ENCODE measurements at regions not wholly inside any gene's neighbourhood (a gene's known extent, or its start where the extent isn't known, plus 50 kb on each side); places are given as distances from the start of the nearest gene placed in this dataset.
A peak's percentile ranks its signal among the peaks of the same experiment; 100 is the strongest.
"Not testable (repeated sequence)": the region's sequence is repeated elsewhere in the genome, so short reads cannot be mapped to it uniquely, and the experiment has no call there.

- no peak for DNase-seq (ENCODE audit: low spot score)
Measured at GRCh38 chr13:87982400-87982799, 311.2 kb downstream of the SLITRK5 start.

- DNase-seq (ENCODE audit: low spot score) = no peak
Measured at GRCh38 chr13:87986639-87987250, 315.6 kb downstream of the SLITRK5 start.

- DNase-seq (ENCODE audit: low spot score) = no peak
Measured at GRCh38 chr13:87998081-87998480, 326.9 kb downstream of the SLITRK5 start.

- DNase-seq (ENCODE audit: low spot score) = no peak
Measured at GRCh38 chr13:87999240-87999700, 328.1 kb downstream of the SLITRK5 start.

GRCh38 chr13:87999788-88000187 is 328.6 kb downstream of the SLITRK5 start:
- peak; percentile 14 for DNase-seq (ENCODE audit: low spot score)

- no peak for DNase-seq (ENCODE audit: low spot score)
Measured at GRCh38 chr13:88000239-88000638, 329.1 kb downstream of the SLITRK5 start.

GRCh38 chr13:88000787-88001186 is 329.6 kb downstream of the SLITRK5 start:
- DNase-seq (ENCODE audit: low spot score) = no peak

- DNase-seq (ENCODE audit: low spot score) = no peak
Measured at GRCh38 chr13:88005188-88005587, 334.0 kb downstream of the SLITRK5 start.

- no peak for DNase-seq (ENCODE audit: low spot score)
Measured at GRCh38 chr13:88014527-88014926, 343.4 kb downstream of the SLITRK5 start.

- DNase-seq (ENCODE audit: low spot score) = no peak
Measured at GRCh38 chr13:88022431-88023208, 351.4 kb downstream of the SLITRK5 start.

- no peak for DNase-seq (ENCODE audit: low spot score)
Measured at GRCh38 chr13:88026241-88026640, 355.1 kb downstream of the SLITRK5 start.

- DNase-seq (ENCODE audit: low spot score) = no peak
Measured at GRCh38 chr13:88031980-88032559, 360.9 kb downstream of the SLITRK5 start.

- not testable (repeated sequence) for DNase-seq (ENCODE audit: low spot score)
Measured at GRCh38 chr13:88036205-88036604, 365.0 kb downstream of the SLITRK5 start.

- DNase-seq (ENCODE audit: low spot score) = no peak
Measured at GRCh38 chr13:88042489-88042888, 371.3 kb downstream of the SLITRK5 start.

- DNase-seq (ENCODE audit: low spot score) = no peak
Measured at GRCh38 chr13:88051746-88052482, 380.7 kb downstream of the SLITRK5 start.

- no peak for DNase-seq (ENCODE audit: low spot score)
Measured at GRCh38 chr13:88063741-88064140, 392.6 kb downstream of the SLITRK5 start.

- DNase-seq (ENCODE audit: low spot score) = no peak
Measured at GRCh38 chr13:88066847-88067246, 395.7 kb downstream of the SLITRK5 start.

- no peak for DNase-seq (ENCODE audit: low spot score)
Measured at GRCh38 chr13:88068316-88068715, 397.1 kb downstream of the SLITRK5 start.

GRCh38 chr13:88068975-88069374 is 397.8 kb downstream of the SLITRK5 start:
- peak; percentile 19 for DNase-seq (ENCODE audit: low spot score)

GRCh38 chr13:88071371-88071770 is 400.2 kb downstream of the SLITRK5 start:
- DNase-seq (ENCODE audit: low spot score) = no peak

- no peak for DNase-seq (ENCODE audit: low spot score)
Measured at GRCh38 chr13:88074794-88075510, 403.8 kb downstream of the SLITRK5 start.

- DNase-seq (ENCODE audit: low spot score) = no peak
Measured at GRCh38 chr13:88085036-88085435, 413.9 kb downstream of the SLITRK5 start.
